T47D (cell line): ENCODE measurements at regions not wholly inside any gene's neighbourhood (a gene's known extent, or its start where the extent isn't known, plus 50 kb on each side); places are given as distances from the start of the nearest gene placed in this dataset.
A peak's percentile ranks its signal among the peaks of the same experiment; 100 is the strongest.

Experiments used
- DNase-seq, 2 experiments: peaks; one replicate each; pipeline versions ENCODE4 v3.0.0 to v3.0.0-alpha.2; 2011 to 2012; ENCODE audit warnings: low read depth in 1 of 2, low spot score in 1 of 2
- JUND ChIP-seq: IDR thresholded peaks from 2 replicates; pipeline ENCODE4 v1.6.1; 2012; ENCODE audit warnings: low read depth
- in situ Hi-C: cut with HindIII; loops from 2 replicates; pipeline ENCODE4 v1.10.0; 2016; ENCODE audit warnings: low sequenced_read_pairs, low pct_unique_long_range_greater_than_20kb

DNA sequence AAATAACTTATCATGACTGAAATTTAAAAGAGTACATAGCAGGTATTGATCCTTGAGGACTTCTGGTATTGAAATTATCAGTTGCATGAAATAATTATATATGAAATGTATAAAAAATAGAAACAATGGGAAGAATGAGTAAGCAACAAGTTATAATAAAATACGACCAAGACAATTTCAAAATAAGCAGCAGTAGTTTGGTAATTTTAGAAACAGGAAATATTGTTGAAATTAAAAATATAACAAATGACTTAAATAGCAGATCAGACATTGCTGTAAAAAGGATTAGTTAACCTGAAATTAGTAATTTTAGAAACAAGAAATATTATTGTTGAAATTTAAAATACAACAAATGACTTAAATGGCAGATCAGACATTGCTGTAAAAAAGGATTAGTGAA is 152.3 kb downstream of the BTC start:
- no peak for DNase-seq
- no peak for TF ChIP-seq JUND
- in situ Hi-C loops = no loop called here

DNA sequence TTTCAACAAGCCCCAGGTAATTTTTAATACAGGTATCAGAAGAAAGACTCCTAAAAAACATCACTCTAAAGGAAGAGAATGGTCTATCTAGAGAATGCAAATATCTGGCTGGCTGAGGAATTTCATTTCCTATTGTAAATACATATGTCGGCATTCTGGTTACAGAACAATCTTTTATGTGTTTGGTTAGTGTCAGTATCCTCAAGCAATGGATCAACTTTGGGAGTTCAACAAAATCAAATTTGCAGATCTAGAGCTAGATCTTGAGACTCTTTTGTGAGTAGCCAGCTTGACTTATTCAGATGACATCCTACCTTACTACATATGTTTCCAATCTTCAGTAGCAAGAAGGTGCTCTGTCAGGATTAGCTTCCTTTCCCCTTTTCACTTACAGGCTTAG is 145.1 kb downstream of the BTC start:
- peak in 1 of 2 experiments; percentile 71 for DNase-seq
- TF ChIP-seq JUND = no peak
- in situ Hi-C loops = no loop called here

DNA sequence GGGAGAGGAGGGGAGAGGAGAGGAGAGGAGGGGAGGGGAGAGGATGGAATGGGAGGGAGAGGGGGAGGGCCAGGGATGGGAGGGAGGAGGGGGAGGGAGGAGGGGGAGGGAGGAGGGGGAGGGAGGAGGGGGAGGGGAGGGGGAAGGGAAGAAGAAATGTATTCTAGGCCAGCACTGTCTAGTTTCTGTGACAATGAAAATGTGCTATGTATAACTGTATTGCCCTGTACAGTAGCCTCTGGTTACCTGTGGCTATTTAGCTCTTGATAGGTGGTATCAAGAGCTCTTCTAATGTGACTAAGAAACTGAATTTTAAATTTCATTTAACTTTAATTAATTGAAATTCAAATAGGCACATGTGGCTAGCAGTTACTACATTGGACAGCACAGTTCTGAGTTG is 143.1 kb downstream of the BTC start:
- DNase-seq = no peak
- no peak for TF ChIP-seq JUND
- in situ Hi-C loops = no loop called here

DNA sequence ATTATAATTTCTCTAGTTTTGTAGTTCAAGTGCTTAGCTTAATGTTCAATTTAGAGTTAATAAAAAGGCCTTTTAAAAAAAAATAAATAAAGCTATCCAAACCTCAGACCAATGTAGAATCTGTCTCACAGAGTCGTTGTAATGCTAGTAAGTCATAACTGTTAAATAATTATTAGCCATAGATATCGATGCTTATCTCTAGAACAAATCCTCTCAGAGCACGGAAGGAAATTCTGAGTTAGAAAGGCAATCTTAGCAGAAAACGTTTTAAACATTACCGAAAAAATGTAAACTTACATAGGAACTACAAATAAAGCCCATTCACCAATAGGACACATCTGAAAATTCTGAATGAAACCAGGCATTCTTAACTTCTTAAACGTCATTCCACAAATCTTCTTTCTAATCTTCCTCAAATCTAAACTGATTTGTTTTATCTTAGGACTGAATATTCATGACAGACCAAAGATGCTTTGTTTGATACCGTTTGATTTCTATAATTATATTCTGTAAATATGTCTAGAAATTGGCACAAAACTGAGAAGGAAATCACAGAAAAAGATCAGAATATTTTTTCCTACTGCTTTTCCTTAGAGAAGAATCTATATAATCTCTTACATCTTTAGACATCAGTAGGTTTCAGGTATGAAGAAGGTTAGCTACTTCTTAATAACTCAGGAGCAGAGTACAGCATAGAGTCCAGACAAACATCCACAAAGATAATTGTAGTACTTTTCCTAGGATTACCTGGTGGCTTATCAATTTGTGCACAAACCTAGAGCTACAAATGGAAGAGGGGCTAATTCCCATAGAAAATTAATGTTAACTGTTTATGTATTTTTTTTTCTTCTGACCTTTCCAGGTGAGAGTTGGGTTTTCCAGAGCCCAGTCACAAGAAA is 140.7 kb downstream of the BTC start:
- DNase-seq = no peak
- TF ChIP-seq JUND = no peak
- in situ Hi-C loops = no loop called here

DNA sequence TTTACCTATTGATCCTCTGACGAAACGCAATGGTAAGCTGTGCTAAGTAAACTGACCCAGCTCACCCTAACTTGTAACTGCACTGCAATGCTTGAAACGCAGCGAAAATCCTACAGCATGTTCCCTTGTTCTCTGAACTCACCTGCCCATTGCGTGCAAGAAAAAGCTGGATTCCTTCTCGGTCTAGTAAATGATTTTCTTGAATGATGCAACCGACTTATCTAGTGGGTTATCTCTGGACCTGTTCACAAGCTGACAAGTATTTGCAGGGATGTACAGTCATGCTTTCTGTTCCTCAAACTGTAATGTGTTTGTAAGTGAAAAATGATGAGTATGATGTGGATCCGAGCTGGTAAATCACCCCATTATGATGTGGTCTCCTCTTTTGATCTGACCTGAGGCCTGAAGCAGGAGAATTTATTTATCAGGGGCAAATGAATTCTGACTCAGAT is 140.1 kb downstream of the BTC start:
- no peak for TF ChIP-seq JUND
- in situ Hi-C loops = no loop called here
- DNase-seq = no peak

DNA sequence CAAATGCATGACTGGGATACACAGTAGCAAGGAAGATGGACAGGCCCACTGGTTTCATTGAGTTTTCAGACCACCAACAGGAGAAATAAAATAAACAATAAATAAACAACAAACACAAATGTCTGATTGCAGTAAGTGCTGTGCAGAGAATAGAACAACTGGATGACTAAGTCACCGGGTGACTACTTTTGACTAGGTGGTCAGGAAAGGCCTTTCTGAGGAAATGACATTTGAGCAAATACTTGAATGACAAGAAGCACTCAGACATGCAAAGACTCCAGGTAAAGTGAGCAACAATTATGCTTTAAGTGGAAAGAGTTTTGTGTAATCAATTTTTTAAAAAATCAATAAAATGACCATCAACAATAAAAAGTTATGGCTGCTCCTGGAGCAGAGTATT is 137.7 kb downstream of the BTC start:
- no peak for TF ChIP-seq JUND
- in situ Hi-C loops = no loop called here
- no peak for DNase-seq

DNA sequence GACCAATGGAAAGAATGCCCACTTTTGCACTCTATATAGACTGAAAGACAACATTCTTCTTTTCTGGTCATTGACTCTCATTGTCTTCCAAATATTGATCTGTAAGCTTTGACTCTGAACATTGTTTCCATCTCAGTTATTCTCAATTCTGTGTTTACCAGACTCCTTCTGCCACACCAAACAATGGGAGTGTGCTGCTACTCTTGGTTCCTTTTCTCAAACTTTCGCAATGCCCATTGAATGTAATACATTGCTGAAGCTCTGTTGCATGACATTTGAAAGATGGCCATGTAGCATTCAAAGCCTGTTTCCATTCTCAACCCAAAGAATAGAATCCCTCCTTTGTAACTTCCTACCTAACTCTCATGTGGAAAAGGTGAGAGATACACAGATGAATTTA is 136.2 kb downstream of the BTC start:
- DNase-seq = no peak
- in situ Hi-C loops = no loop called here

DNA sequence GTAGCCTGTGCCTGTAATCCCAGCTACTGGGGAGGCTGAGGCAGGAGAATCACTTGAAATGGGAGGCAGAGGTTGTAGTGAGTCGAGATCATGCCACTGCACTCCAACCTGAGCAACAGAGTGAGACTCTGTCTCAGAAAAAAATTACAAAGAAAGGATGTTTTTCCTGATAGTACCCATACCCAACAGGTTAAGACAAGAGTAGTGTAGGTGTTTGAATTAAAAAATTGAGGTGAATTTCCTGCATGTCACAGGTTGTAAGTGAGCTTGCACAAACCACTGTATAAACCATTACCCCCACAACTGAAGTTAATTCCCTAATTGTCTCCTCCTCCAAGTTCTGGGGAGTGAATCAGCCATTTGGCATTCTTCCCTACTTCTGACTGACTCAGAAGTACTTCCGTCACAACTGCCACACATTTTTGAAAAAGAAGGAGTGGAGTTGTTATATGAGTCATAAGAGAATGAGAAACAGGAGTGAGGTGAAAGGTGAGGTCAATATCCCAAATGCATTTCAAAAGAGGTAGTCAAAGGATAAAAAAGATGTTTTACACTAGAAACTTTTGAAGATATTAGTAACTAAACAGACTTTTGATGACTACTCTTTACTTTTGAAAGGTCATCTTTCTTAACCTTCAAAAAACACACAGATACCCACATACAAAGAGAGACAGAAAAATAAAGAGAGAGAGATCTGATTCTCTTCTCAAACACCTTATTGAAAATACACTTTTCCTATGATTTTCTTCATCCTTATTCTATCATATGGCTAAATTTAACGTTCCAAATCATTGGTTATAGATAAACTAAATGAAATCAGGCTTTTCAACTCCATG is 134.5 kb downstream of the BTC start:
- TF ChIP-seq JUND = no peak
- DNase-seq = peak in 1 of 2 experiments; percentile 65
- in situ Hi-C loops = no loop called here

More for the DNA sequence above, 136.2 kb downstream of the BTC start:
- no peak for TF ChIP-seq JUND

DNA sequence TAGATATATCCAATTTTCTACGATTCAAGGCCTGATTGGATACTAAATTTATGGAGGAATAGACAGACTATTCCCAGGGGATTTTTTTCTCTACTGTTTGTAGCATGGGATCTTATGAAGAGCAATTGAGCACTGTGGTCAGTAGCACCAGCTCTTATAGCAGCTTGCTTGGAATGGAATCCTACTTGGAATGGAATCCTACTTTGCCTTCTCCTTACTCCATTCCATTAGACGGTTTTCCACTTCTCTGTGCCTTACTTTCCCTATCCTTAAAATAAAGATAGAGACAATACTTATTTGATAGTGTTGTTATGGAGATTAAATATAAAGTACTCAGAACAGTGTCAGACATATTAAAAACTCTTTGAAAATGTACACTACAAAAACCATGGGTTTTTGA is 133.5 kb downstream of the BTC start:
- no peak for TF ChIP-seq JUND
- in situ Hi-C loops = no loop called here
- DNase-seq = no peak

DNA sequence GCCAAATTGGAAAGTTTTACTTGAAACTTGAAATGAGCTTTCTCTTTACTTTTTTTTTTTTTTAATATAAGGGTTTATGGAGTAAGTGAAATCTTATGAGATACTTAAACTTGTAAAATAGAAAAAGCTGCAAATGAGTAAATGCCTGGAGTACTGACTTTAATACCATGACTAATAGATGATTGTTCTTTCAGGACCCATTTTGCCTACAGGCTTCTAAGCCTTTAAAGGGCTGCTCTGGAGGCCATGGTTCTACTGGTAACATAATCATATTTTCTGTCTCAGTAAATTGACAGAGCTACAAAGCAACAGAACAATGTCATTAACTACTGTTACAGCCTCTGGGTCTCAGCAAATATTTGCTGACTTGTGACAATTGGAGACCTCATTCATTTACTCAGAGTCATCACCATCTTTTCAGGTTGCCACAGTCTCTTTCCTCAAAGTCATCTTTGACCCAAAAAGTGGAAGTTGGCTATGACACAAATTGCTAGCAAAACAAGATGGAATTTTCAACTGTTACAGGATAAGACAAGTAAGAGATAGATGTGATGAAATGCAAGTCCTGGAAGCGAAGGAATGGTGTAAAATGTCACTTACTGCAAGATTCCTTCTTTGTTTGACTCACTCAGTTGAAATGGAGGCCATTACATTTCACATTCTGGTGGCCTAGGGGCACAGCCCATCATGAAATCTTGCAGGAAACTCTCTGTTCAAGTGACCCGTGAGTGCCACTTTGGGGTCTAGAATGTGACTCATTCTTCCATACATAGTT is 132.7 kb downstream of the BTC start:
- DNase-seq = peak in 1 of 2 experiments; percentile 77
- in situ Hi-C loops = no loop called here
- TF ChIP-seq JUND = peak; percentile 37; the same call in 1 of the 2 replicates

DNA sequence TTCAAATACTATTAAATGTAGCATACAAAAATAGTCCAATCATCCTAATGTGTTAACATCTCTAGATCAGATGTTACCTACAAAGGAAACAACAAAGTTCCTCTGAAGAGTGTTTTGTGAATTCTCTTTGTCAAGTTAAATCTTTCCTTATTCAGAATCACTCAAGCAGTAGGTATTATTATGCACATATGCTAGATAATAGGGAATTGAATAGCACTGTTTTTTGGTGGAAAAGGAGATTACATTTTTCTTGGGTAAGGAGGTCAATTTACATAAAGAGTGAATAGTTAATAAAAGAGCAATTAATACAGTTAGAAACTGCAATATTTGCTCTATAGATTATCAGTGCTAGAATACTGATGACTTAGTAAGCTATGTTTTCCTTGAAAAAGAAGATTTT is 130.7 kb downstream of the BTC start:
- no peak for DNase-seq
- TF ChIP-seq JUND = no peak
- in situ Hi-C loops = no loop called here

DNA sequence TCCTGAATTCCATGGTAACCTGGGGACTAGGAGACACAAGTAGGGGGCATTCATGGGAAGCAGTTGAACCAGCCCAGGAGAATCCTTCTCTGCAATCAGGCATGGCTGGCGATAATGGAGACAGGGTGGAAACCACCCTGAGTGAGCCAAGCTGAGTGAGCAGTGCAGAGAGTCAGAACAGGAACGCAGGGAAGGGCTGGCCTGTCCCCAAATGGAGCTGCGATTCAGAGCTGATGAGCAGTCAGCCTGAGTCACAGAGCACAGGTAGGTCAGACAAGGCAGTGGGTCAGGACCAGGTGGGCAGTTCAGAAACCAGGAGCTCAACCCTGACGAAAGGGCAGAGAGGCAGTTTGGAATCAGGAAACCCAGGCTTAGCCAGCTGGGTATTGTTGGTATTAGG is 129.0 kb downstream of the BTC start:
- DNase-seq = no peak
- no peak for TF ChIP-seq JUND
- in situ Hi-C loops = no loop called here
